UCSD-AML1 (cell line): ENCODE measurements at regions not wholly inside any gene's neighbourhood (a gene's known extent, or its start where the extent isn't known, plus 50 kb on each side); places are given as distances from the start of the nearest gene placed in this dataset.

ENCODE experiments used
- DNase-seq: peaks from one replicate; lab custom pipeline; 2025; ENCODE audit not compliant: unreplicated experiment; lab: John Stamatoyannopoulos, UW

- DNase-seq: no peak
Measured at GRCh38 chr2:238669581-238670080, 178.3 kb upstream of the TWIST2 start.

GRCh38 chr2:238670111-238670585, 177.7 kb upstream of the TWIST2 start:
- no peak for DNase-seq

GRCh38 chr2:238682536-238682935, 165.3 kb upstream of the TWIST2 start:
- no peak for DNase-seq

GRCh38 chr2:238684362-238685326, 163.2 kb upstream of the TWIST2 start:
- DNase-seq: no peak

- no peak for DNase-seq
Measured at GRCh38 chr2:238685327-238685709, 162.6 kb upstream of the TWIST2 start.

GRCh38 chr2:238685713-238686112, 162.2 kb upstream of the TWIST2 start:
- DNase-seq: no peak

GRCh38 chr2:238686223-238686622, 161.7 kb upstream of the TWIST2 start:
- no peak for DNase-seq

GRCh38 chr2:238688193-238689153, 159.4 kb upstream of the TWIST2 start:
- DNase-seq: no peak

- DNase-seq: no peak
Measured at GRCh38 chr2:238689331-238689730, 158.6 kb upstream of the TWIST2 start.

- no peak for DNase-seq
Measured at GRCh38 chr2:238689871-238690389, 158.0 kb upstream of the TWIST2 start.

GRCh38 chr2:238690511-238690910, 157.4 kb upstream of the TWIST2 start:
- no peak for DNase-seq

GRCh38 chr2:238691596-238692491, 156.0 kb upstream of the TWIST2 start:
- DNase-seq: no peak

- no peak for DNase-seq
Measured at GRCh38 chr2:238692562-238692961, 155.3 kb upstream of the TWIST2 start.

- DNase-seq: no peak
Measured at GRCh38 chr2:238693337-238694093, 154.4 kb upstream of the TWIST2 start.

- DNase-seq: no peak
Measured at GRCh38 chr2:238694136-238694755, 153.6 kb upstream of the TWIST2 start.

- DNase-seq: no peak
Measured at GRCh38 chr2:238694922-238695321, 153.0 kb upstream of the TWIST2 start.

- DNase-seq: no peak
Measured at GRCh38 chr2:238695538-238695937, 152.3 kb upstream of the TWIST2 start.

- no peak for DNase-seq
Measured at GRCh38 chr2:238696331-238696730, 151.6 kb upstream of the TWIST2 start.

GRCh38 chr2:238696786-238697185, 151.1 kb upstream of the TWIST2 start:
- no peak for DNase-seq
